GM13977 (cell line): ENCODE measurements at regions not wholly inside any gene's neighbourhood (a gene's known extent, or its start where the extent isn't known, plus 50 kb on each side); places are given as distances from the start of the nearest gene placed in this dataset.
"Not testable (repeated sequence)": the region's sequence is repeated elsewhere in the genome, so short reads cannot be mapped to it uniquely, and the experiment has no call there.

Experiments used
- DNase-seq: peaks from one replicate; pipeline ENCODE4 v3.0.0; 2012; ENCODE audit warnings: low spot score
- CTCF ChIP-seq: IDR thresholded peaks from 2 replicates; pipeline ENCODE4 v1.5.1; 2012; ENCODE audit warnings: mild to moderate bottlenecking, control low read depth; ENCODE audit not compliant: insufficient read depth; ENCODE audit errors: extremely low read depth, missing control alignments
- in situ Hi-C: fragments of 300-500 bp; cut with MboI; formaldehyde crosslinking; loops from one replicate; pipeline ENCODE4 v1.12.0; 2022; ENCODE audit warnings: low sequenced_read_pairs, low pct_unique_long_range_greater_than_20kb, mixed read lengths, inconsistent platforms; ENCODE audit not compliant: unreplicated experiment

GRCh38 chr9:22975951-22976350, 529.3 kb downstream of the DMRTA1 start:
- no peak for DNase-seq
- no peak for TF ChIP-seq CTCF
- in situ Hi-C loops, result no loop called here

GRCh38 chr9:22976454-22976853, 529.8 kb downstream of the DMRTA1 start:
- no peak for DNase-seq
- in situ Hi-C loops, result no loop called here
- TF ChIP-seq CTCF, result no peak

GRCh38 chr9:22980429-22980828, 533.8 kb downstream of the DMRTA1 start:
- in situ Hi-C loops, DNase-seq: not testable (repeated sequence)

- no peak for DNase-seq
- in situ Hi-C loops, result no loop called here
- no peak for TF ChIP-seq CTCF
These were observed 539.9 kb downstream of the DMRTA1 start for GRCh38 chr9:22986556-22986955.

GRCh38 chr9:22990349-22990748, 543.7 kb downstream of the DMRTA1 start:
- TF ChIP-seq CTCF, result no peak
- DNase-seq, result no peak
- in situ Hi-C loops, result no loop called here

GRCh38 chr9:22992780-22993179, 546.2 kb downstream of the DMRTA1 start:
- no peak for TF ChIP-seq CTCF
- in situ Hi-C loops, result no loop called here
- no peak for DNase-seq

GRCh38 chr9:22997923-22998322, 551.3 kb downstream of the DMRTA1 start:
- TF ChIP-seq CTCF, result no peak
- in situ Hi-C loops, result no loop called here
- DNase-seq, result no peak
